Gastroesophageal sphincter (tissue), 4 donors: ENCODE measurements at regions not wholly inside any gene's neighbourhood (a gene's known extent, or its start where the extent isn't known, plus 50 kb on each side); places are given as distances from the start of the nearest gene placed in this dataset.

ENCODE experiments used
- ATAC-seq: fragments of 150-250 bp; one replicate; pipeline ENCODE4 v1.9.1; 2016; ENCODE audit warnings: mild to moderate bottlenecking, moderate library complexity
- H3K27ac ChIP-seq, 4 donors: fragments of 200-600 bp; sonication (generic) in 3 of 4; 1 replicate in 3 of 4; 2 replicates in 1 of 4; pipeline ENCODE4 v1.5.1; 2016 to 2019
- H3K27me3 ChIP-seq: fragments of 200-600 bp; sonication (generic); one replicate; pipeline ENCODE4 v1.5.1; 2019
- H3K36me3 ChIP-seq, 2 donors: fragments of 200-600 bp; sonication (generic); one replicate each; pipeline ENCODE4 v1.5.1; 2019; ENCODE audit warnings: control low read depth in 1 of 2
- H3K4me1 ChIP-seq, 3 donors: fragments of 200-600 bp; sonication (generic); 1 replicate in 2 of 3; 2 replicates in 1 of 3; pipeline ENCODE4 v1.5.1; 2016 to 2019; ENCODE audit warnings: control low read depth in 2 of 3
- H3K4me3 ChIP-seq, 2 donors: fragments of 200-600 bp; sonication (generic); one replicate each; pipeline ENCODE4 v1.5.1; 2019; ENCODE audit warnings: mild to moderate bottlenecking in 1 of 2, moderate library complexity in 1 of 2
- H3K9me3 ChIP-seq, 3 donors: fragments of 200-600 bp; sonication (generic); one replicate each; pipeline ENCODE4 v1.5.1; 2017 to 2019; ENCODE audit warnings: control low read depth in 2 of 3
- EP300 ChIP-seq: sonication (generic); formaldehyde crosslinking; IDR thresholded peaks from one replicate; pipeline ENCODE4 v1.6.1; 2017; ENCODE audit warnings: antibody characterized with exemption, mild to moderate bottlenecking
- POLR2A ChIP-seq, 2 donors: fragments of 450-650 bp; IDR thresholded peaks; one replicate each; pipeline ENCODE4 v1.6.1; 2017; ENCODE audit warnings: antibody characterized with exemption in 2 of 2, mild to moderate bottlenecking in 2 of 2, moderate library complexity in 1 of 2
- POLR2AphosphoS5 ChIP-seq: sonication (generic); formaldehyde crosslinking; IDR thresholded peaks from one replicate; pipeline ENCODE4 v1.6.1; 2017; ENCODE audit warnings: antibody characterized with exemption
- WGBS, 2 donors: methylation state at CpG; one replicate each; pipeline ENCODE4 v1.1.5; 2018; ENCODE audit warnings: low coverage in 1 of 2; 5-methylcytosine and 5-hydroxymethylcytosine counted together
- TF ChIP-seq, protein P1 (sequence below), 4 experiments: fragments of 200-600 bp in 2 of 4; fragments of 450-650 bp in 2 of 4; sonication (generic) in 1 of 4; IDR thresholded peaks; one replicate each; pipeline ENCODE4 v1.5.1; 2017 to 2019; ENCODE audit warnings: antibody characterized with exemption in 4 of 4, mild to moderate bottlenecking in 2 of 4, moderate library complexity in 2 of 4

DNA sequence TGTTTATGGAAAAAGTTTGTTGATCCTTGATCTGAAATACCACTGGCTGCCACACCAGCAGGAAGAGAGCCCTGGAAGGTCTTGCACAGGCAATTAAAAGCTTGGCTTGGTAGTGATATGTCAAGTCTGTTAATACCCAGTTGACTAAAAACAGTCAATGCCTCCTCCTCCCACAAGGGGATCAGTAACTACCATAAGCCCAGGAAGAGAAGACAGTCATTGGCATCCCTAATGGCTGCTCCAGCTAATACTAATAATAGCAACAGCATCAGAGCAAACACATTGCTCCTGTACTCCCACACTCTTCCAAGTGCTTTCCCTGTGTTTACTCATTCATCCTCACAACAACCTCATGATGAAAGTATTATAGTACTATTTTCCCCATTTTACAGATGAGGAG, 528.6 kb downstream of the TAFA4 start:
- H3K4me1 ChIP-seq = no peaks in the 10 kb centered on the region
- TF ChIP-seq, protein P1, sequence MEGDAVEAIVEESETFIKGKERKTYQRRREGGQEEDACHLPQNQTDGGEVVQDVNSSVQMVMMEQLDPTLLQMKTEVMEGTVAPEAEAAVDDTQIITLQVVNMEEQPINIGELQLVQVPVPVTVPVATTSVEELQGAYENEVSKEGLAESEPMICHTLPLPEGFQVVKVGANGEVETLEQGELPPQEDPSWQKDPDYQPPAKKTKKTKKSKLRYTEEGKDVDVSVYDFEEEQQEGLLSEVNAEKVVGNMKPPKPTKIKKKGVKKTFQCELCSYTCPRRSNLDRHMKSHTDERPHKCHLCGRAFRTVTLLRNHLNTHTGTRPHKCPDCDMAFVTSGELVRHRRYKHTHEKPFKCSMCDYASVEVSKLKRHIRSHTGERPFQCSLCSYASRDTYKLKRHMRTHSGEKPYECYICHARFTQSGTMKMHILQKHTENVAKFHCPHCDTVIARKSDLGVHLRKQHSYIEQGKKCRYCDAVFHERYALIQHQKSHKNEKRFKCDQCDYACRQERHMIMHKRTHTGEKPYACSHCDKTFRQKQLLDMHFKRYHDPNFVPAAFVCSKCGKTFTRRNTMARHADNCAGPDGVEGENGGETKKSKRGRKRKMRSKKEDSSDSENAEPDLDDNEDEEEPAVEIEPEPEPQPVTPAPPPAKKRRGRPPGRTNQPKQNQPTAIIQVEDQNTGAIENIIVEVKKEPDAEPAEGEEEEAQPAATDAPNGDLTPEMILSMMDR (IDR thresholded peaks at IDR 0.05) = no peak
- no peak for TF ChIP-seq POLR2AphosphoS5
- no peak for TF ChIP-seq EP300
- TF ChIP-seq POLR2A (IDR thresholded peaks at IDR 0.05) = no peak
- H3K36me3 ChIP-seq = no peaks in the 10 kb centered on the region
- H3K27ac ChIP-seq = no peak overlapping the region
- H3K4me3 ChIP-seq = no peak overlapping the region
- no peak for ATAC-seq
- no peaks in the 10 kb centered on the region for H3K27me3 ChIP-seq
- no peaks in the 10 kb centered on the region for H3K9me3 ChIP-seq

DNA sequence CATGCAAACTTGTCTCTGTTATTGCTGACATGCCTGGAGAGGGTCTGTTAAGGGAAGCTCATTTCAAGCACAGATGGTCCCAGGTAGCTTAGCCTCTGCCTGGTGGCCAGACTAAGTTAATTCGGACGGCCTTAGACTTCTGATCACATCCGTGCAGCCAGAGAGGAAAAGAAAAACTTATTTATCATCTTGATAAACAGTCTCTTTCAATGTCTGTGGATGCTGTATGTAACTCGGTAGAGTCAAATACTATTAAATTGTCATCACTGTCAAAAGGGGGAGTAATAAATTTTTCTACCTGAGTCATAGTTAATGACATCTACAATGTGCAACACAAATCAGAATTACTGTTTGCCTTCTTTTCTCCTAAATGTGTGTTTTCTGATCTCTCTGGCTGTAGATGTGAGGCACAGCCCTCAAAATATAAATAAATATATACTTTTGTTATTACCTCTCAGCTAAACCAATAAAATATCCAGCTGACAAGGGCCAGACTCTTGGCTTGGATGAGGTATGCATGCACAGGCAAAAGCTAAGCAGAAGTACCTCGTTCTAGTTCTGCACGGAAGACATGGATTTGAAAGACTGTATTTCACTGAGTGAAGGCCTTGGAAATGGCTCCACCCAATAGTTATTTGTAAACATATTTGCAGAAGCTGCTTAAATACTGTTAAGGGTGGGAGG, 530.0 kb downstream of the TAFA4 start:
- TF ChIP-seq EP300 = no peak
- TF ChIP-seq, protein P1 (IDR thresholded peaks at IDR 0.05) = no peak
- no peak for TF ChIP-seq POLR2AphosphoS5
- TF ChIP-seq POLR2A (IDR thresholded peaks at IDR 0.05) = no peak
- Histone ChIP-seq H3K9me3 (no peaks in the 10 kb centered on the region), H3K4me1 (no peaks in the 10 kb centered on the region), H3K27me3 (no peaks in the 10 kb centered on the region), H3K36me3 (no peaks in the 10 kb centered on the region), H3K4me3 (no peak overlapping the region), H3K27ac (no peak overlapping the region)
- ATAC-seq = no peak
- WGBS, 2 donors = 51 to 58% methylated on average over 6 of the region's 6 CpGs

DNA sequence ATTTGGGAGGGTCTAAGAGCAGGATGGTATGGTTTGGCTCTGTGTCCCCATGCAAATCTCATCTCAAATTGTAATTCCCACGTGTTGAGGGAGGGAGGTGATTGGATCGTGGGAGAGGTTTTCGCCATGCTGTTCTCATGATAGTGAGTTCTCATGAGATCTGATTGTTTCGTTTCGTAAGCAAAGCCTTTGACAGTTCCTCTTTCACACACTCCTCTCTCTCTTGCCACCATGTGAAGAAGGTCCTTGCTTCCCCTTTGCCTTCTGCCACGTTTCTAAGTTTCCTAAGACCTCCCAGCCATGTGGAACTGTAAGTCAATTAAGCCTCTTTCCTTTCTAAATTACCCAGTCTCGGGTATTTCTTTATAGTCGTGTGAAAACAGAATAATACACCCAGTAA, 553.7 kb downstream of the TAFA4 start:
- 77 to 78% methylated on average over 3 to 8 of the region's 8 CpGs for WGBS, 2 donors
- Histone ChIP-seq H3K27ac (no peak overlapping the region), H3K9me3 (no peaks in the 10 kb centered on the region), H3K4me3 (no peak overlapping the region), H3K4me1 (no peaks in the 10 kb centered on the region), H3K36me3 (no peaks in the 10 kb centered on the region), H3K27me3 (no peaks in the 10 kb centered on the region)
- TF ChIP-seq POLR2A (IDR thresholded peaks at IDR 0.05) = no peak
- no peak for TF ChIP-seq EP300
- TF ChIP-seq POLR2AphosphoS5 = no peak
- TF ChIP-seq, protein P1 (IDR thresholded peaks at IDR 0.05) = no peak
- ATAC-seq = no peak

DNA sequence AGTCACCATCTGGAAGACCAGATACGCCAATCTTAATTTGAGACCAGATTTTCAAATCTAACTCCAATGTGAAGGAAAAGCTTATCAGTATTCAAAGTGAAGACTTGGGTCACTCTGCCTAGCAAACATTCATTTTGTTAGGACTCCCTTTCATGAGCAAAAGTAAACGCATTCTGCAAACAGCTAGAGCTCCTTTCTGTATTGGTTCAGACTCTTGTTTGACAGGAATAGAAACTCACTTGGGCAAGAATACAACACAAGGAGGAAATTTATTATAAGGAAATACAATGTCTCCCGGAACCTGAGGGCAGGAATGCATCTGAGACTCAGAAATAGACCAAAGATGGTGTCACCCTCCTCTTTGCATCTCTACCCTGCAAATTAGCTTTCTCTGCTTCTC, 558.6 kb downstream of the TAFA4 start:
- WGBS, 2 donors = 59 to 77% methylated on average over 3 of the region's 3 CpGs
- Histone ChIP-seq H3K9me3 (no peaks in the 10 kb centered on the region), H3K36me3 (no peaks in the 10 kb centered on the region), H3K4me3 (no peak overlapping the region), H3K27me3 (no peaks in the 10 kb centered on the region), H3K27ac (no peak overlapping the region), H3K4me1 (no peaks in the 10 kb centered on the region)
- ATAC-seq = no peak
- TF ChIP-seq, protein P1 (IDR thresholded peaks at IDR 0.05) = no peak
- TF ChIP-seq POLR2AphosphoS5 (no peak), POLR2A (IDR thresholded peaks at IDR 0.05) (no peak), EP300 (no peak)

DNA sequence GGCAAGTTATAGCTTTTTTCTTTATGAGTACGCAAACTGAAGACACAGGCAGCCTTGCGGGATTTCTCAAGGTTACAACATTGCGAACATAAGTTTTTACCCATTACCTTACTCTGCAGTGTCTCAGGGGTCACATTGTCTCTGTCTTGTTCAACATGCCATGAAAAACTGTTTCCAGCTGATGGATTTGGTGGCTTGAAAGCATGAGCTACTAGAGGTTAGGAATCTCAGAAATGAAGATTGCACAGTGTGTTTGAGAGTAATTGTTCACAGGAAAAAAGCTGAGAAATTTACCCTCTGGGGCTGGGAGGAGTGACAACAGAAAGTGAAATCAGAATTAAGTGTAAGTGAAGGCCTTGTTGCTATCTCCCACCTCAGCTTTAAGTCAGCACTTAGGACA, 568.6 kb downstream of the TAFA4 start:
- Histone ChIP-seq H3K4me3 (no peak overlapping the region), H3K9me3 (no peaks in the 10 kb centered on the region), H3K36me3 (no peaks in the 10 kb centered on the region), H3K27me3 (no peaks in the 10 kb centered on the region), H3K27ac (no peak overlapping the region), H3K4me1 (no peaks in the 10 kb centered on the region)
- 96 to 100% methylated on average over 3 of the region's 3 CpGs for WGBS, 2 donors
- ATAC-seq = no peak
- TF ChIP-seq POLR2AphosphoS5 (no peak), EP300 (no peak), POLR2A (IDR thresholded peaks at IDR 0.05) (no peak)
- TF ChIP-seq, protein P1 (IDR thresholded peaks at IDR 0.05) = no peak
